Forelimb muscle (tissue), 1 donor: ENCODE measurements at regions not wholly inside any gene's neighbourhood (a gene's known extent, or its start where the extent isn't known, plus 50 kb on each side); places are given as distances from the start of the nearest gene placed in this dataset.

Source experiments
- DNase-seq: peaks from one replicate; pipeline ENCODE4 v3.0.0-alpha.2; 2013; ENCODE audit warnings: low read depth

DNA sequence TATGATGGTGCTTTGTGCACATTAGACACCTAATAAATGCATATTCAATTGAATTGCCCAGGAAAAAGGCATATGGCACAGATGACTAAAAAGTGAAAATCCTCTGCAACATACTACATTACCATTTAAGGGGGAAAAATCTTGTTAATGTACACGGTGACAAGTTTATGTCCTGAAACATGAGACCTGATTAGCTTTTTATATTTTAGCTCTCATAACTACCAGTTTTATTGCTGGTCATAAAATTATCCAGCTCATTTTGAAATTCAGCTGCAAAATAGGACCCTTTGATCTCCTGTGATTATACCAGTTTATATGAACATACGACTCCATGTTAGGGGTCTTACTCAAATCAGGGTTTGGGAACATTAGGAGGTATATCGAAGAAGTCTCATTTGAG, 684.6 kb upstream of the CCDC54 start:
- no peak for DNase-seq

DNA sequence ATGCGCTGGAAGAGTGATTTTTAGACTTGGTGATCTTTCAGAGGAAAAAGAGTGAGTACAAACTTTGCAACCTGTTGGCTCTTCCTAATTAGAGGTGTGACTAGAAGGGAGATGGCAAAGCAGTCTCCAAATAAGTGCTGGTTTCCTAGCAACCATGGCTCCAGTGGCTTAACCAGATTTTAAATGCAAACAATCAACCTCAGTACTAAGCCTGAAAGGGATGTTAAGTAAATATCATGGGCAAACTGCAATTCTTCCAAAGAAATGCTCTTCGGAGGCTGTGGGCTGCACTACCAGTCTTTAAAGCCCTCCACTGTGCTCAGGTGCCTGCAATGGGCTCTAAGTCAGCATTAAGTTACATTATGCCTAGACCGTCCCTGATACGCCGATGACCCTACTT, 678.1 kb upstream of the CCDC54 start:
- no peak for DNase-seq

DNA sequence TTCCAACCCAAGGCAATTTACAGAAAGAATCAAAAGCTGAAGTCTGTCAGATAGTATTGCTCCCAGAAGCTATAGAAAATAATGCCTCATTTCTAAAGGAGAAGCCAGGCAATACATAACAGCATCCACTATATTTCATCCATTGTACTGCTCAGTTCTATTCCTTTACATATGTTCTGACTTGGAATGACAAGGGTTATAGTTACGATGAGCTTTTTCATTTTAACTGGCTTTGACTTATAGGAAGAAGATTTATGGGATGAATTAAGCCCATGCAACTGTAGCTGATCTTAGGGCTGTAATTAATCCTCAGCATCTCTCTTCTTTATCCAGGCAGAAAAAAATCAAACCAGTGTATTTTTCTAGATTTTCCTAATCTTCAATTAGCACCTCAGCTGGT, 676.3 kb upstream of the CCDC54 start:
- no peak for DNase-seq

DNA sequence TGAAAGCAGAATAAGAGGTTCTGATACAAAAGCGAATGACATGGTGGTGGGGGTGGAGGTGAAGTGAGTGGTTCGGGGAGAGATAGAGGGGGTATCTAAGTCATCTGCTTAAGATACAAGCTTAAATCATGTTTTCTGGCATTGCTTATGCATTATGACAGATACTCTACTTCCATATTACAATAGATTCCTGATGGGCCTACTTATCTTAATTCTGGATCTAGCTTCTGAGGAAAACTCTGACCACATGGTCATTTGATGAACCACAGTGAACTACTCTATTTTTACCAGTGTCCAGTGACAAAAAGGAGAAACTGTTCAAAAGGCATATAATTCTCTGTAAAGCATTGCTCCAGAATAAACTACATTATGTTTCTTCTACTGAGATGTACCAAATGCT, 673.7 kb upstream of the CCDC54 start:
- no peak for DNase-seq

DNA sequence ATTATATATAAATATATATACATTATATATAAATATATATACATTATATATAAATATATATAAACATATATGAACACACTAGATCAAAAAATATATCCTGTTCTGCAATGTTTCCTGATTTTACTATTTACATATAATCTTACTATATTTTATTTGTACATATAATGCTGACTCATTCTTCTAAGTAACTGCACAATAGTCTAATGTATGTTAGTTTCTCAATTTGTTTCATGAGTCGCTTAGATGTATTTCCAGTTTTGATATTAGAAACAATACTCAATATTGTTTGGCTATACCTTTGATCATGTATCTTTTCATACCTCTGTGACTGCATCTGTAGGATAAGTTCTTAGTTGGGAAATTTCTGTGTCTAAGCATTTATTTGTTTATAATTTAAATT, 669.9 kb upstream of the CCDC54 start:
- no peak for DNase-seq

DNA sequence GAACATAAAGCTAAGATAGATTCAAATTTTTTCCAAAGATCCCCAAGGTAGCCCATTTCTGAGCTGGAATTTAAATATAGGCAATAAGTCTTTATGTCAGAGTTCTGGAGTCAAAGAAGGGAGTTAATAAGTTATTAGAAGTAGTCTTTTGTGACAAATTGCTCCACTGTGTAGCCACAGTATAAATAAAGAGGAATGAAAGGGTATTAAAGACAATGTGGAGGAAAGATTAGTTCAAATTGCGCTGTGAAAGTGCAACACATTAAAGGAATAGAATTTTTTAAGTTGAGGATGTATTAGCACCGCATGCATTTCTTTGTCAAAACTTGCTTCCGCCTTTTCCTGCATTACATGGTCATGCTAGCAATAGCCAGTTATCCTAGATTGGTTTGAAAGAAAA, 666.6 kb upstream of the CCDC54 start:
- no peak for DNase-seq

DNA sequence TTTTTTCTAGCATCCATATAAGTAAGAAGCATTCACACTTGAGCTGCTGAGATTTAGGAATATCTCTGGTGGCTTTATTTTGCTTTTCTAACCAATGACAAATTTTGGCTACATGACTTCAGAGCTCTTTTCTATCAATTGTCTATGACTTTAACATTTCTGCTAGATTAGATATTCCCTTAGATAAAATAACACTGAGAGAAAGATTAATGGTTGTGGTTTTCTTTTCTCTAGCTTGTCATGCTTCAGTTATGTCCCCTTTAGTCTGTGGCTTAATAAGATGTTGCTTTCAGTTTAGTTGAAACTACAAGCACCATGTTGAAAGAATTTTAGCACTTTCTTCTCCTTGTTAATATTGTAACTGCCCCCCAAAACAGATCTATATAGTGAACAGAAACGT, 665.6 kb upstream of the CCDC54 start:
- DNase-seq, result no peak

DNA sequence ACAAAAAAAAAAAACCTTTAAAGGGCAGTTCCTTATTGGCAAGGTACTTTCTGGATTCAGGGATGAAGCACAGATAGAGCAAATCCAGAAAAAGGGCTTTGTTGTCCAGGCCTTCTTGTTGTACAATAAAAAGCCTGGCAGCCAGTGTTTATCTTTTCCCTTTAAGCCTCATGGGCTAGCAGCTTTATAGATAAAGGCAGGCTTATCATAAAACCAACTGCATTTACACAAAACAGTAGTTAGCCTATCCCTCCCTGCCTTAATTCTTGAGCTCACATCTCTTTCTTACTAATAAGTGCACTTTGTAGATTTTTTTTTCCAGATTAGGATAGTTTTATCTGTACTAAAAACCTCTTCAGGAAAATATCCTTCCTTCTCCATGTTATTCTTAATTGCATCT, 662.8 kb upstream of the CCDC54 start:
- no peak for DNase-seq

DNA sequence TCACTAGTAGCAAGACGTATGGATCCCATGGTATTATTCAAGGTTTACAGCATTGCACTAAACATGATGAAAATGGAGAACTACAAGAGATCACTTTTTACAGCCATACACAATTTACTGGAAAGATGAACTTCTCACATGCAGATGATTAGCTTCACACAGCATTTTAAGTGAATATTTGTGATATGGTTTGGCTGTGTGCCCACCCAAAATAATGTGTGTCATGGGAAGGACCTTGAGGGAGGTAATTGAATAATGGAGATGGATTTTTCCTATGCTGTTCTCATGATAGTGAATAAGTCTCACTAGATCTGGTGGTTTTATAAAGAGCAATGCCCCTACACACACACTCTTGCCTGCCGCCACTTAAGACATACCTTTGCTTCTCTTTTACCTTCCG, 662.0 kb upstream of the CCDC54 start:
- DNase-seq, result no peak

DNA sequence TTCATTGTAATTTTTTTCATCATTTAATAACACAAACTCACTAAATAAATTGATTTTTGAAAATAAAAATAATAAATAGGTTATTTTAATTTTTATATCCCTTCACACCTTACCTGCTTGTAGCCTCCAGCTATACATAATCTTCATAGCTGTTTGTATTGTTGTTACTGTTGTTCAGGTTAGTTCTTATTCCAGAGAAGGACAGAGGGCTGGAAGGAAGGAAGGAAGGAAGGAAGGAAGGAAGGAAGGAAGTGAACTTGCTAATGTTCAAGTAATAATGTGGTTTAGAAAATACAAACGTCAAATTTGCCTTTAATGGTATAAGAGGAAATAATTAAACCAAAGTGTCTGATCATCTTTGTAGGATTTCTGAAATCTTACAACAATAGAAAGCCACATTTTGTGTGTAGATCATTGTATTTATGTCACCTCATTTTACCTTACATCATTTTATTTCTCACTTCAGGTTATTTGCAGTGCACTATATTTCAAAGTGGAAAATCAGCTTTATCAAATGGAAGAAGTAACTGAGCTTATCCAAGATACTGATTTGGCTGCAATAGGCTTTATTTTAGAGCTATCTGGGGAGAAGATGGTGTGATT, 660.0 kb upstream of the CCDC54 start:
- DNase-seq, result no peak

DNA sequence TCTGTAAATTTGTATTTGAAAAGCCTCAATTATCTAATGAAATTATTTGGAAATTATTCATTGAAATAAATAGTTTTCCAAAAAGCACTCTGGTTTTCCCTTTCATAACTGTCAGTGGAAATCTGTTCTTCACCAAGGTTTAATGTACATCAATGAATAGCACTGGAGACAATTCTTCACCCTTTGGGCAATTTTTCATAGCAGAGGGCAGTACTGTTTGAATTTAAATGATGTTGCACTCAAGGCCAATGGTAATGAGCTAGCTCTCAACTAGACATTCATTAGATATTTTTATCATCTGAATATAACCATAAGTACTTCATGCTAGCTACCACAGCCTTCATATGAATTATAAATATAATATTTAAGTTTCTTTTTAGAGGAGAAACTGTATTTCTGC, 658.2 kb upstream of the CCDC54 start:
- DNase-seq, result no peak

DNA sequence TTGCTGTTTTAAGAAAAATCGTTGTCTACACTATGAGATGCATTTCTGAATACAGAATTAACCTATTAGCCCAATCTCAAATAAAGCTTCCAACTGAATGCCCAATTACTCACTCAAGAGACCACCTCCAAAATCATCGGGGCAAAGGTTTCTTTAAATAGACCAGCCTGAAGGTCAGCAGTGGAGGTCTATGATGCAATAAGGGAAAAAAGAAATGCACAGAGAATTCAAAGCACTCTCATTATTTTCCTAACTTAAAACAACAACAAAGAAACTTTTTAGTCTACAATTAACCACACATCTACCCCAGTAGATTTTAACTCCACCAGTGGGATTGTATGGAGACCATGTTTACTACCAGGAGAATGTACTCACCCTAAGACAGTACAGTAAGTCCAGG, 657.7 kb upstream of the CCDC54 start:
- no peak for DNase-seq

DNA sequence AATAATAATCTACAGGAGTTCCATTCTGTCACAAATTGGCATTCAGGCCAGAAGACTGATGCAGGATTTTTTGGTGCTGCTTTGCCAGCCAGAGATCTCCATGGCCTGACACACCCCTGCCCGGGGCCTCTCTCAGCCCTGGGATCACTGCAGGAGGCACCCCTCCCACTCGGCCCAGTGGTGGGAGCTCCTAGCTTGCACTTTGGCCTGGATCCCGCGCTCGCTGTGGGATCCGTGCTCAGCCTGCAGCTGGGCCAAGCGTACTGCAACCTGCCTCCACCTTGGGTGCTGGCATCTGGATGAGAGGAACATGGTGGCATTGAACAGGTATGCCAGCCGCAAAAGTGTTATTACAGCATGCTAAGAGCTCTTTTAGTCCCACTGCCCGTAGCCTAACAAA, 656.7 kb upstream of the CCDC54 start:
- DNase-seq, result no peak

DNA sequence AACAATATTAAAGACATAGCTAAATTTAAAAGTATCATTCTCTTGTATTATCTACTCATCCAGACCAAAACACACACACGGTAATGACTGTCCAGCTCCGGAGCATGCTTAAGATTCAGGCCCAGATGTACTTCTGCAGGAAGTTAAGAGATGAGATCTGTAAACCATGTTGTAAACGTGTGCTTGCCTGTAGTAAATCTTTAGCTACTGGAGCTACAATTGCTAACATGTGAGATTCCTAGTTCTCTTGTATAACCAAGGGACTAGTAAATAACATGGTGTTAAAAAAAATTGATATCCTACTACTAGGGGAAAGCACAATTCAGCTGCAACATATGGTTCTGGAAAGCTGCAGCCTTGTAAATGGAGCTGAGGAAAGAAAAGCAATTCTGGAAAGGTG, 651.7 kb upstream of the CCDC54 start:
- no peak for DNase-seq

DNA sequence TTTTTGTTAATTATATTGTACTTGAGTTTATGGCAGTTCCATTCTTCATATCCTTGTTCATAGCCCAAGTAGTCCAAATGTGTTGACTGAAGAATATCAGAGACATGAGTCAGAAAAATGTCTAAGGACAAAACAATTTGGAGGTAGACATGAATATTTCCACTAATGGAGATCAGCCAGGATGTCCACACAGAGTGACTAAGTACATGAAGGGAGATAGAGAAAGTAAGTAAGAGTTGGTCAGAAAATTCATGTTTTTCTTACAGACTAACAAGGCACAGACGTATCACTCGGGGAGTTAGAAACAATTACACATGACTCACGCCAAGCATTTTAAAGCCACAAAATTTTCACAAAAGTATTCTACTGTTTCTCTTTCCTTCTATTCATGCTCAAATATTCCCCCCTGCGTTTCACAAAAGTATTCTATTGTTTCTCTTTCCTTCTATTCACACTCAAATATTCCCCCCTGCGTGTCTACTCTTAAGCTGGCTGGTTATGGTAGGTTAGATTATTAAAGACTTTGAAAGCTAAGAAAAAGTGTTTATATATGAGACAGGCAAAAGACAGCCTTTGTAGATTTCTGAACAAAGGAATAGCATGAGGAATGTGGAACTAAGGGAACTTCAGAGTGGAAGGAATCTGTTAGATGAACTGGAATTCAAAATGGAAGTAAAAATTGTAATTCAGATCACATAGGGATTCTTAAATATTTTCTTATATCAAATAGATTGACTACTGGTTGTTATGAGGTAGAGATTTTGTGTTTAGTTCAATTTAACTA, 648.7 kb upstream of the CCDC54 start:
- DNase-seq, result no peak

DNA sequence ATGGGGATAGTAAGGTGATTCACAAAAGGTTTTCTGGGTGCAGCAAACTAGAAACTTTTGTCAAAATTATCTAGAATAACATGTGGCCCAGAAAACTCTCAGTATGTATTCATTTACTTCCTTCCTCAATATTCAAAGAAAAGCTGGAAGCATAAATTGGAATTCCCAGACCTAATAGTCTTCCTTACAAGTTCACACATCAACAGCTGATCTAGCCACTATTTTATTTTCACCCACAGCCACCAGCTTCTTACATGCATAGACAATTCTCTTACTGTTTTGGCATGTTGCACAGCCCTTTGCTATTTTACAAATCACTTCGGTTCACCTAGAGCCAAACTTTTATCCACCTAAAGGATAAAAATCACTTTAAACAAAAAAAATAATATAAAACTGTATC, 647.8 kb upstream of the CCDC54 start:
- DNase-seq, result no peak

DNA sequence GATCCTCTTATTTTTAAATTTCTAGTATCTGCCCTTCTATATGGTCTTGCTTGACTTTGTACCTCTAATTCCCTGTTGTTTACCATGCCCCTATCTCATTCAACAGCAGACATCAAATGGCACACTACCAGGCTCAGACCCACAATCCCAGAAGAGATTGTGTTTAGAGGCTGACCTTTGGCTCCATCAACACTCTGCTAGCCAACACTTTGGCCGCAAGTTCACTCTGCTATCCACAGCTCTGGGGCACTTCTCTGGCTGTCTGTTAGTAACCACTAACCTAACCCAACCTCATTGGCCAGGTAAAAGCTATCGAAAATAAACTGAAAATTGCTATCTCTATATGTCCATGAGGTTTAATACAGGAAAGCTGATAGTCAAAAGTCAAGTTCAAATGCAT, 646.0 kb upstream of the CCDC54 start:
- DNase-seq, result no peak

DNA sequence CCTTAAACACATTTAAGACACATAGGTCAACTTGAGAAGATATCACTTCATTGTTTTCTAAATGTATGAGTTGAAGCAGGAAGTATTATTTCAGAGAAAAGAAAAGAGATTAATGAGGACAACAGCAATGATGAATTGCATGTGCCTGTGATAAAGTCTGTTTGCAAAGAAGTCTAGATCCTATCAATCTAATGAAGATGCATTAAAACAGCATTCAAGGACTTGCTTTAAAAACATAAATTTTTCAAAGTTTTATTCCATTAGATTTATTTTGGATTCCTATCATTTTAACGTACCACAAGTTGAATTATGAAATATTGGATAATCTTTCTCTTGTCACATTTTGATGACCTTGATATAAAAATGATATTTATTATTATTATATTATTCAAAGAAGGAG, 642.5 kb upstream of the CCDC54 start:
- no peak for DNase-seq

DNA sequence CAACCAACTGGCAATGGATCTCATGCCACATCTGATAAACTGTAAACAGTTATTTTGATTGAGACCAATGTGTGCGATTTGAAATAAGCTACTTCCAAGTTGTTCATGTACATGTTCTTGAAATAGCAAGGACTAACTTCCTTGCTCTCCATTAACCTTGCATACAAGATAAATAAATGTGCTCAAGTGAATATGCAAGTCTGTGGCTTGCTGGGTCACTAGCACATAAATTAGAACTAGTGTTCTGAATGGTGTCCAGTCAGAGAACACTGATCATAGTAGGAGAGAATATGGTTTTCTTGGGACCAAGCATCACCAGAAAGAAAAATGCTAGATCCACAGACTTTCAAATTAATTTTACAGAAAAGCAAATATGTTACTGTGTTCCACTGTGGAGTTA, 640.0 kb upstream of the CCDC54 start:
- DNase-seq, result no peak

DNA sequence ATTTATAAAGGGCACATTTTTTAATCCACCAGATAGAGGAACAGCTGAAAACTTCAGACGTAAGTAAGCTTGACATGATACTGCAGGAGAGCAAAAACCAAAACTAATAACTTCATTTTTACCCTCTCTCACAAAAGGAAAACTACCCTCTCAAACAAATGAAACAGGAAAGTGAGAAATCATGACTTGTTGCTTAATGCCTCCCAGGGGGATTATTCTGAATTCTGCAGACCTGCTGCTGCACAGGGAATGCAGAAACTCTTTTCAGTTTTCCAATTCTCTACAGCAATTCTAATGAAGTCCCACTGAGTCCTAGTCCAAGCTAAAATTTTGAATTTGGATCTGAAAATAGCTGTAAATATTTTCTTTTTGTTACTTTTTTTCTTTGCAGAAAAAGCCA, 637.1 kb upstream of the CCDC54 start:
- no peak for DNase-seq

DNA sequence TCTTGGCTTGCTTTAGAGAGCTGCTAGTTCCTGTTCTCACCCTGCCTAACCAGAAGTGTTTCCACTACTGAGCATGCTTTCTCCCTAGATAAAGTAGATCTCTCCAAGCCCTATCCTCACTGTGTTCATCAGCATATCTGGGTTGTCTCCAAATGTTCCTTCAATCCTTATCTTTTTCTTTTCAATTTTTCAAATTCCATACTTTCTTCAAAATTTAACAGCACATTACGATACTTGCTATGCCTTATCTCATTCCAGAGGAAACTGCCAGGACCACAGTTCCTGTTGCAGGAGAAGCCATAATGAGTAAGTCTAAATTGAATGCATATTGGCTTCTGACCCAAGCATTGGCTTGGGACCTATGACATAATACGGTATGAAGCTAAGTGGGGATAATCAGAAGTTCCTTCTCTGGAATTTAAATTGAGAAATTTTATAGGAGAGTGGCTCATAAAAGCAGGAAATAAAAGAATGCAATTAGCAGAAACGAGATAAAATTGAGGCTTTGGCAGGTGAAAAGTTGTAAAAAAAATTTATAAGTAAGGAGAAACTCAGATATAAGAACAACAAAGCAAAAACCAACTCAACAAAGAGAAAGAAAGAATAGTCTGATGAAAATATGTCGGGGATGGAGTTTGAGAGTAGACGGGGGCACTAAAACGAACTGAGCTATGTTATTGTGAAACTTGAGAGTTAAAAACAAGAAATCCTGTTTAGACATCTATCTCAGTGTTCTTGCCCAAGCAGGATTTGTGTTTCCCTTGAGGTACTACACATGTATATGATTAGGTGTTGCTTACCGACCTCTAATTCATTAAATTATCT, 631.7 kb upstream of the CCDC54 start:
- no peak for DNase-seq

DNA sequence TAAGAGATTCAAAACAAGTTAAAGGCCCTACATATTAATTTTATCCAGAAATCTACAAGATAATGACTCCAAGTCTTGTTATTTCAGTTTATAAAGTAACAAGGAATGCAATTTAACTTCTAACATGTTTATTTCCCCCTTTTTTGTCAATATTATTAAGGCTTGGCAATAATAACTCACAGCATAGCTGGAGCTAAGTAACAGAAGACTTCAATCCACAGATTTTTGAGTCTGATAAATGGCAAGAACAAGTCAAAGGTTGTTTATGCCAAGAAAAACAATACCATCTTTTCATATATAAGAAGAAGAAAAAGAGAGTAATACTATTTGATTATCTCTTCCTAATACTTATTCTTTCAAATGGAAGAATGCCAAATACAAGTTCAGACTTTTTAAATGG, 631.0 kb upstream of the CCDC54 start:
- no peak for DNase-seq
